Effector memory CD4-positive, alpha-beta T cell (primary cell): ENCODE measurements at regions not wholly inside any gene's neighbourhood (a gene's known extent, or its start where the extent isn't known, plus 50 kb on each side); places are given as distances from the start of the nearest gene placed in this dataset.

Source experiments
- DNase-seq, 3 donors: peaks; one replicate each; pipeline ENCODE4 v3.0.0-alpha.2; 2020
- H3K27ac ChIP-seq: 2 replicates; pipeline ENCODE4 v1.7.0; 2013; ENCODE audit warnings: mild to moderate bottlenecking, low read length, moderate library complexity; ENCODE audit not compliant: insufficient read depth, poor library complexity, severe bottlenecking
- H3K27me3 ChIP-seq: replicated peaks from 2 replicates; pipeline ENCODE4 v1.7.0; 2013; ENCODE audit warnings: mild to moderate bottlenecking, low read length; ENCODE audit not compliant: insufficient read depth, control insufficient read depth, poor library complexity, severe bottlenecking
- H3K36me3 ChIP-seq: 2 replicates; pipeline ENCODE4 v1.7.0; 2013; ENCODE audit warnings: mild to moderate bottlenecking, low read length, moderate library complexity; ENCODE audit not compliant: control insufficient read depth, insufficient read depth
- H3K4me1 ChIP-seq: 2 replicates; pipeline ENCODE4 v1.7.0; 2013; ENCODE audit warnings: low read length, mild to moderate bottlenecking; ENCODE audit not compliant: control insufficient read depth, insufficient read depth, poor library complexity, severe bottlenecking
- H3K4me3 ChIP-seq: 2 replicates; pipeline ENCODE4 v1.7.0; 2013; ENCODE audit warnings: low read length, low read depth, mild to moderate bottlenecking; ENCODE audit not compliant: insufficient read depth, poor library complexity, severe bottlenecking
- H3K9me3 ChIP-seq: 2 replicates; pipeline ENCODE4 v1.7.0; 2013; ENCODE audit warnings: mild to moderate bottlenecking, low read length, moderate library complexity; ENCODE audit not compliant: control insufficient read depth

GRCh38 chr11:11117730-11118129 lies 235.3 kb downstream of the CSNK2A3 start:
- Histone ChIP-seq H3K4me1 (no peaks in the 10 kb centered on the region), H3K9me3 (no peaks in the 10 kb centered on the region), H3K4me3 (no peak overlapping the region), H3K36me3 (no peaks in the 10 kb centered on the region), H3K27me3 (no peaks in the 10 kb centered on the region), H3K27ac (no peak overlapping the region)
- DNase-seq = no peak

GRCh38 chr11:11115475-11115874 lies 237.6 kb downstream of the CSNK2A3 start:
- Histone ChIP-seq H3K4me1 (no peaks in the 10 kb centered on the region), H3K27ac (no peak overlapping the region), H3K36me3 (no peaks in the 10 kb centered on the region), H3K9me3 (no peaks in the 10 kb centered on the region), H3K4me3 (no peak overlapping the region), H3K27me3 (no peaks in the 10 kb centered on the region)
- no peak for DNase-seq

- H3K9me3 ChIP-seq = no peaks in the 10 kb centered on the region
- H3K4me3 ChIP-seq = no peak overlapping the region
- H3K36me3 ChIP-seq = no peaks in the 10 kb centered on the region
- no peak for DNase-seq
- H3K27me3 ChIP-seq = no peaks in the 10 kb centered on the region
- H3K4me1 ChIP-seq = no peaks in the 10 kb centered on the region
- H3K27ac ChIP-seq = no peak overlapping the region
Observed at GRCh38 chr11:11113626-11114025, 239.4 kb downstream of the CSNK2A3 start.

- Histone ChIP-seq H3K9me3 (no peaks in the 10 kb centered on the region), H3K4me3 (no peak overlapping the region), H3K27me3 (no peaks in the 10 kb centered on the region), H3K4me1 (no peaks in the 10 kb centered on the region), H3K36me3 (no peaks in the 10 kb centered on the region), H3K27ac (no peak overlapping the region)
- no peak for DNase-seq
Observed at GRCh38 chr11:11108026-11108425, 245.0 kb downstream of the CSNK2A3 start.

- Histone ChIP-seq H3K36me3 (no peaks in the 10 kb centered on the region), H3K9me3 (no peaks in the 10 kb centered on the region), H3K4me3 (no peak overlapping the region), H3K4me1 (no peaks in the 10 kb centered on the region), H3K27me3 (no peaks in the 10 kb centered on the region), H3K27ac (no peak overlapping the region)
- no peak for DNase-seq
Observed at GRCh38 chr11:11107076-11107723, 245.8 kb downstream of the CSNK2A3 start.

- H3K4me3 ChIP-seq = no peak overlapping the region
- no peak overlapping the region for H3K27ac ChIP-seq
- no peaks in the 10 kb centered on the region for H3K9me3 ChIP-seq
- H3K36me3 ChIP-seq = no peaks in the 10 kb centered on the region
- H3K4me1 ChIP-seq = no peaks in the 10 kb centered on the region
- H3K27me3 ChIP-seq = no peaks in the 10 kb centered on the region
- DNase-seq = no peak
Observed at GRCh38 chr11:11105361-11105760, 247.5 kb upstream of the ZBED5 start.

GRCh38 chr11:11095831-11096723 lies 238.2 kb upstream of the ZBED5 start:
- H3K4me3 ChIP-seq = no peak overlapping the region
- peaks cover 5% of the 10 kb centered on the region for H3K9me3 ChIP-seq
- no peak for DNase-seq
- no peaks in the 10 kb centered on the region for H3K4me1 ChIP-seq
- H3K27ac ChIP-seq = no peak overlapping the region
- no peaks in the 10 kb centered on the region for H3K36me3 ChIP-seq
- no peaks in the 10 kb centered on the region for H3K27me3 ChIP-seq

GRCh38 chr11:11090495-11090894 lies 232.6 kb upstream of the ZBED5 start:
- H3K27ac ChIP-seq = no peak overlapping the region
- H3K4me3 ChIP-seq = no peak overlapping the region
- no peaks in the 10 kb centered on the region for H3K36me3 ChIP-seq
- H3K4me1 ChIP-seq = no peaks in the 10 kb centered on the region
- DNase-seq = no peak
- peaks cover 7% of the 10 kb centered on the region for H3K9me3 ChIP-seq
- H3K27me3 ChIP-seq = no peaks in the 10 kb centered on the region

- peaks cover 7% of the 10 kb centered on the region for H3K9me3 ChIP-seq
- no peaks in the 10 kb centered on the region for H3K36me3 ChIP-seq
- H3K27me3 ChIP-seq = no peaks in the 10 kb centered on the region
- no peak for DNase-seq
- H3K27ac ChIP-seq = no peak overlapping the region
- H3K4me3 ChIP-seq = no peak overlapping the region
- H3K4me1 ChIP-seq = no peaks in the 10 kb centered on the region
Observed at GRCh38 chr11:11089805-11090204, 232.0 kb upstream of the ZBED5 start.

GRCh38 chr11:11086979-11087378 lies 229.1 kb upstream of the ZBED5 start:
- Histone ChIP-seq H3K27me3 (no peaks in the 10 kb centered on the region), H3K27ac (no peak overlapping the region), H3K9me3 (peaks cover 7% of the 10 kb centered on the region), H3K4me1 (no peaks in the 10 kb centered on the region), H3K36me3 (no peaks in the 10 kb centered on the region), H3K4me3 (no peak overlapping the region)
- DNase-seq = no peak
